GM19239 (cell line): ENCODE measurements at regions not wholly inside any gene's neighbourhood (a gene's known extent, or its start where the extent isn't known, plus 50 kb on each side); places are given as distances from the start of the nearest gene placed in this dataset.

Experiments used
- DNase-seq: peaks from one replicate; pipeline ENCODE4 v3.0.0; 2011; ENCODE audit warnings: low spot score; ENCODE audit not compliant: insufficient read length
- FAIRE-seq: peaks from 2 replicates; lab custom pipeline; 2011; peaks lifted over from hg19 to GRCh38; lab: Jason Lieb, UNC

- FAIRE-seq (no peak), DNase-seq (no peak)
Observed at GRCh38 chr13:105616333-105617075, 919.0 kb downstream of the EFNB2 start.

- no peak for DNase-seq
- FAIRE-seq = no peak
Observed at GRCh38 chr13:105612541-105612940, 922.9 kb downstream of the EFNB2 start.

GRCh38 chr13:105611424-105611823, 924.0 kb downstream of the EFNB2 start:
- FAIRE-seq (no peak), DNase-seq (no peak)

GRCh38 chr13:105608104-105608503, 927.4 kb downstream of the EFNB2 start:
- DNase-seq (no peak), FAIRE-seq (no peak)

- DNase-seq = no peak
- no peak for FAIRE-seq
Observed at GRCh38 chr13:105607426-105607825, 928.0 kb downstream of the EFNB2 start.

GRCh38 chr13:105607016-105607415, 928.4 kb downstream of the EFNB2 start:
- DNase-seq = no peak
- no peak for FAIRE-seq

GRCh38 chr13:105602956-105603670, 932.3 kb downstream of the EFNB2 start:
- FAIRE-seq (no peak), DNase-seq (no peak)

- no peak for FAIRE-seq
- DNase-seq = no peak
Observed at GRCh38 chr13:105599477-105600037, 935.9 kb downstream of the EFNB2 start.

GRCh38 chr13:105598529-105598928, 936.9 kb downstream of the EFNB2 start:
- no peak for FAIRE-seq

GRCh38 chr13:105597573-105597972, 937.9 kb downstream of the EFNB2 start:
- FAIRE-seq (no peak), DNase-seq (no peak)

More at GRCh38 chr13:105598529-105598928, 936.9 kb downstream of the EFNB2 start:
- DNase-seq = no peak

- no peak for FAIRE-seq
Observed at GRCh38 chr13:105595471-105595870, 940.0 kb downstream of the EFNB2 start.

GRCh38 chr13:105591277-105591676, 944.2 kb downstream of the EFNB2 start:
- no peak for DNase-seq
- FAIRE-seq = no peak

More at GRCh38 chr13:105595471-105595870, 940.0 kb downstream of the EFNB2 start:
- no peak for DNase-seq

GRCh38 chr13:105587786-105588185, 947.7 kb downstream of the EFNB2 start:
- DNase-seq = no peak
- no peak for FAIRE-seq

GRCh38 chr13:105579821-105580710, 955.4 kb downstream of the EFNB2 start:
- FAIRE-seq (no peak), DNase-seq (no peak)

GRCh38 chr13:105573136-105573535, 962.3 kb downstream of the EFNB2 start:
- FAIRE-seq = no peak
- no peak for DNase-seq

- DNase-seq = no peak
Observed at GRCh38 chr13:105572401-105572800, 963.1 kb downstream of the EFNB2 start.

GRCh38 chr13:105569816-105570215, 965.6 kb downstream of the EFNB2 start:
- DNase-seq (no peak), FAIRE-seq (no peak)

More at GRCh38 chr13:105572401-105572800, 963.1 kb downstream of the EFNB2 start:
- no peak for FAIRE-seq

- DNase-seq (no peak), FAIRE-seq (no peak)
Observed at GRCh38 chr13:105567951-105568525, 967.4 kb downstream of the EFNB2 start.

- DNase-seq = no peak
- FAIRE-seq = no peak
Observed at GRCh38 chr13:105565136-105565727, 970.2 kb downstream of the EFNB2 start.
